HG02885 (cell line): ENCODE measurements at regions not wholly inside any gene's neighbourhood (a gene's known extent, or its start where the extent isn't known, plus 50 kb on each side); places are given as distances from the start of the nearest gene placed in this dataset.
"Not testable (repeated sequence)": the region's sequence is repeated elsewhere in the genome, so short reads cannot be mapped to it uniquely, and the experiment has no call there.

Experiments
- ATAC-seq: cut with Tn5 transposase; IDR thresholded peaks from one replicate; pipeline ENCODE4 v1.9.1; 2021; ENCODE audit warnings: mild to moderate bottlenecking; ENCODE audit not compliant: unreplicated experiment, poor library complexity

DNA sequence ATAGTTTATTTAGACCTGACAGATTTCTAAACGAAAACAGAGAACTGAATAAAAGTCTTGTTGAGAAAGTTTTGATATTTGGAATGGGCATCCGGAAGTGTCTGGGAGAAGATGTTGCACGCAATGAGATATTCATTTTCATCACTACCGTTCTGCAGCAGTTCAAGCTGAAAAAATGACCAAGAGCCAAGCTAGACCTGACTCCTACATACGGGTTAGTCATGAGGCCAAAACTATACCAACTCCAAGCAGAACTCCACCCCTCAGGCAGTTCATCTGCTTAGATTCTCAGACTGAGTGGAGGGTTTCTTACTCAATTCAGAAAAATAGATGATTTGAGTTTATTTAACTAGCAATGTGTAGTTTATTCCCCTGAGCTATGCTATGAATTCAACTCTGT, 95.4 kb upstream of the ANXA1 start:
- no peak for ATAC-seq

DNA sequence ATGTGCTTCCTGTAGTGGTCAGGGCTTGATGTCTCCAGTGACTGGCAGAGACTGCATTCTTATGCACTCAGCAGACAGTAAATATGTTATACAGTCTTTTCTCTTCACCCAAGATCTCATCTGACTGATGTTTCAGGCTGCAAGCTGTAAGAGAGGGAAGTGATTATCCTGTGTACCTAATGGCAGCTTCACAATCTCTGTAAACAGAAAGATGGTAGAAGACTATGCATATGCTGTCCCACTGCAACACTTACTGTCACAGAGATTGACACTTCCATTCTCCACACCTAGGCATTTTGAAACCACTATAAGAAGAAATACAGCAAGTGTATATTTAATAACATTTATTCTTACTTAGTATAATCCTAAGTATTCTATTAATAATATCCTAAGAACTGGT, 97.6 kb upstream of the ANXA1 start:
- no peak for ATAC-seq

GRCh38 chr9:73053543-73053942, 98.1 kb upstream of the ANXA1 start:
- ATAC-seq = no peak

DNA sequence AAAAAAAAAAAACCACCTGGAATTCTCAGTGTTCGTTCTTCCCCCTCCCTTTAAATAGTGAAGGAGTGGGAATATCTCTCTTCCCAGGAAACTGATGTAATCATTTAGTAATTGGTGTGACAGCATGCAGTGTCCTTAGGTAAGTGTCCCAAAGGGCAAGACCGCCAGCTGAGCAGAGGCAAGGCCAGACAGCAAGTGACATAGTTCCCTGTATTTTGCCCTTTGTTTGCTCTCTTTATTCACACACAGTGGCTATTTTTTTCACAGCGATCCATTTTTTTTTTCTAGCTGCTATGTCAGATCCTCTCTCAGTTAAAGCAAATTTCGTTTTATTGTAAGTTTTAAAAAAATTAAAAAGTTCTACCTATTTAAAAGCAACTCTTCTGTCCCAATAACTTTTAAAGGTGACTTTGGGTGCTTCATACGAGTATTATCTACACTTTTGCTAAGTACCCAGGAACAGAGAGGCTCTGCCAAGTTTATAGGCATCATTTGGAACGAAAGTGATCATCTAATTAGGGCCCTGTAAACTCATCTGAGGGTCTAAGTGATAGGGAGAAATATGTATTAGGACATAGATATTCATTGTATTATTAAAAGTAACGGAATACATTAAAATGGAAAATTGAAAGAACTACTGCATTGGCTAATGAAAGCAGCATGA, 98.2 kb upstream of the ALDH1A1 start:
- ATAC-seq = no peak

DNA sequence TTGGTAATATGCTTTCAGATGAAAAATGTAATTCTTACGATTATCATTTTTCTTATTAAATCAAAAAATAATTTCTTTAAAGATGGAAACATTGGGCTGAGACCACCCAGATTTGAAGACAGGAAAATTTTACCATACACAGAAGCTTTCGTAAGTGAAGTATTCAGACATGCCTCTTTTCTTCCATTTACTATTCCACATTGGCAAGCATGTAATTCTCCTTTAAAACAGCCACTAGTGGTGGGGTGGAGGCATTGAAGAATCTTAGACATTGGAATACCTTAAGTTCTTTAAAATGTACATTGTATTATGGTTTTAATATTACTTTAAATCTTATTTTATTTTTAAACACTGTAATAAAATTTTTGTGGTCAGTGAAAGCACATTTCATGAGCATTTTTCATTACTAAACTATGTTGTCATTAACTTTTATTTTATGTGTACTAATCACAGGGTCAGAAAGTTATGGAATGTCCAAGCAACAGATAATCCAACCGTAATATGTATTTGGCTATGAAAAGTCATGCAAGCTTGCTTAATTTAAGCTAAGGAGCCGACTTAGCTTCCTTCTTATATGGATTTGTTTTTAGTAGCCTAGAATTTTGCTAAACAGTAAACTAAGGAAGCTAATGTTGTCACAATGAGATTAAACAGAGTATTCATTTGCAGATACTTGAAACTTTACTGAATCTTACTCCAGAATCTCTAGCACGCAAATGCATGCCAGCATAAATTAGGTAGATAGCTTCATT, 97.4 kb upstream of the ALDH1A1 start:
- no peak for ATAC-seq

- no peak for ATAC-seq
Measured at GRCh38 chr9:73049280-73049679, 96.4 kb upstream of the ALDH1A1 start.

- no peak for ATAC-seq
Measured at GRCh38 chr9:73046769-73047168, 93.9 kb upstream of the ALDH1A1 start.

- not testable (repeated sequence) for ATAC-seq
Measured at GRCh38 chr9:73044776-73045175, 91.9 kb upstream of the ALDH1A1 start.

- no peak for ATAC-seq
Measured at GRCh38 chr9:73042155-73042554, 89.3 kb upstream of the ALDH1A1 start.

DNA sequence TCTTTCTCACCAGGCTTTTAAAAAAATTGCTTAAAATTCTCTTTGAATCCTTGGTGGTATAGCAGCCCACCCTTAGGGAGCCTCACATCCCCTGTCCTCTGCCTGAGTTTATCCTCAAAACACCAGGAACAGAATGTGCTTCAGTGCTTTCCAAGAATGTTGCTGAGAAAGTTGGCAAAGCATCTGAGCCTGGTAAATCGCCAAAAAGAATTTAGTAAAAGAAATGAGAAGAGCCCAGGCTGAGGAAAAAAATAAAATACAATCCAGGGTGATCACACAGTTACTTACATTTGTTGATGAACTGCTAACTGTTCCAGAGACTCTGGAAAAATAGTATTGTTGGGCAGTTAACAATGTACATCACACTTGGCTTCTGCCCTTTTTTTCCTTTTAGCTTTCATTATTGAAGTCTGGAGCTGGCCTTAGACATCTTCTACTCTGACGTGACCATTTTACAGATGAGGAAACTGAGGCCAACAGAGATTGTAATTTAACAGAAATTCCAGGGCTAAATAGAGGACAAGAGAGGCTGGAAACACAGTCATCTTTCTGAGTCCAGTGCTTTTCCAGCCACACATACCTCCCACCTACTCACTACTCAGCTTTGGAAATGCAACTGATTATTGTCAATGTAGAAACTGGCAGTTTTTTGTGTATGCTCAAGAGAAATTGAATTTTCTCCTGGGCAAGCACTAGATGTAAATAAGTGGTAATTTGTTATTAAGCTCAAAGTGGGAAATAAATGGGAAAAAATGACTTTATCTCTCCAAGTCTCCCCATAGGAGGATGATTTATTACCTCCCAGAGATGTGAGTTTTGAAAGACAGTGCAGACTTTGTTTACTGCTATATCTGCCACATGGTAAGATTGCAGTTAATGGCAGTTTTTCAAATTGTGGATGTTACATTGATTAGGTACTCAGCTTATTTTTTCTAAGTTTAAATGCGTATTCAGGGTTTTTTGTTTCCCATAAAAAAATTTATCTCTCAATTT, 86.7 kb upstream of the ALDH1A1 start:
- ATAC-seq = no peak

GRCh38 chr9:73038613-73039012, 85.8 kb upstream of the ALDH1A1 start:
- no peak for ATAC-seq

- ATAC-seq = no peak
Measured at GRCh38 chr9:73038089-73038509, 85.2 kb upstream of the ALDH1A1 start.

DNA sequence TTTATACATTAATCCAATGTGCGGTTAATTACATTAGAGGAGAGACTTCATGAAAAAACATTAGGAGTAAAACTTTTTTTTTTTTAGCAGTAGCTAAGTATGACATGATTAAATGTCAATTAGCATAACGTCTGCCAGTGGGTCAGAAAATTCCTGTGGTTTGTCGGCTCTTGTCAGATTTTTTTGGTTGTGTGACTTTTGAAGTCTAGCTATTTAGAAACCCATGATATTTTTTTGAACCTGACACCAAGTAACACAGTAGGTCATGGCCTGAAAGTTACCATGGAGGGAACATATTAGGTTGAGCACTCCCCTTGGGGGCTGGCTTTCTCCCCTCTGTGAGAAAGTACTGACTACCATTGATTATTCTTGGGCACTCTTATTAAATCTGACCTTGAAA, 84.8 kb upstream of the ALDH1A1 start:
- ATAC-seq = no peak

DNA sequence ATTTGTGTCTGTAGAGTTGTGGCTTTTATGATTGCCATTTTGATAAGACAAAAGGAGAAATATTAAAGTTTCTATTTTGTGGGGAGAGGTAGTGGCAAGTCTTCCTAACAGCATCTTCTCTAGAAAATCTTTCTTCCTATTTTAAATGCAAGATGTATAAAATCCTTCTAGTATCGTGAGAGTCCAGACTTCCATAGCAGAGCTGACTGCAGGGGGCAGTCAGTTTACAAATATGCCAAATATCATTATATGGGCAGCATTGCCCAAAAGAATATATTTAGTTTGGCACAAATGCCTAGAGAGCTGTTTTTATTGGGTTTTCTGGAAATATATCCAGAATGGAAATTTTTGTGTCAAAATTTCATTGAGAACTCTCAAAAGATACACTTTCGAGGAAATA, 82.1 kb upstream of the ALDH1A1 start:
- no peak for ATAC-seq

- no peak for ATAC-seq
Measured at GRCh38 chr9:73031350-73031749, 78.5 kb upstream of the ALDH1A1 start.

DNA sequence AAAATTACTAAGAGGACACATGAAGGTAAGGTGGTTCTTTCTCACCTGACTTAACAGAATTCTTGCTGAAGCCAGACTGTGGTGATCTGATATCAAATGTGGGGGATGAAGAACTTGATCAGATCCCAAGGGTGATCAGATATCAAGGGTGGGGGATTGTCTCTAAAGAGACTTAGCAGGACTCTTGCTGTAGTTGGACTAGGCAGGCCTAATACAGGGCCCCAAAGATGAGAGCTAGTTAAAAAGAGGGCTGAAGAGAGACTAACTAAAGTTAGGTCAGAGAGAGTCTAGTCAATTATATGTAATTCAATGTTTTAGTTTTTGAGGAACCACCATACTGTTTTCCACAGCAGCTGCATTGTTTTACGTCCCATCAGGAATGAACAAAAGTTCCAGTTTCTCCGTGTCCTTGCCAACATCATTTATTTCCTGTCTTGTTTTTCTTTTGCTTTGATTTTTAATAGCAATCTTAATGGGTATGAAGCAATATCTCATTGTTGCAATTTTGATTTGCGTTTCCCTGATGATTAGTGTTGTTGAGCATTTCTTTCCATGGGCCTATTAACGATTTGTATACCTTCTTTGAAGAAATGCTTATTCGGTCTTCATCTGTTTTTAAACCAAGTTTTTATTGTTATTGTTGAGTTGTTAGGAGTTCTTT, 77.6 kb upstream of the ALDH1A1 start:
- ATAC-seq = no peak

- ATAC-seq = no peak
Measured at GRCh38 chr9:73029346-73029745, 76.5 kb upstream of the ALDH1A1 start.

DNA sequence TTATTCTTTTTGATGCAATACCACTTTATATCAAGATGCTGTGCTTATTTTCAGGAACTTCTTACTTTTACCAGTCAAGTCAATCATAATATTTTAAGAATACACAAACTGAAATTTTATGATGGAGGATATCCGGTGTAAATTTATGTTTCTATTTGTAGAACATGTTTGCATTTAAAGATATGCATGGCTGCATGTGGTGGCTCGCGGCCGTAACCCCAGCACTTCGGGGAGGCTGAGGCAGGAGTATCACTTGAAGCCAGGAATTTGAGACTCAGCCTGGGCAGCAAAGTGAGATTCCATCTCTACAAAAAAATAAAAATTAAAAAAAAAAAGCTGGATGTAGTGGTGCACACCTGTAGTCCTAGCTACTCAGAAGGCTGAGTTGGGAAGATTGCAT, 73.5 kb upstream of the ALDH1A1 start:
- peak; percentile 63 for ATAC-seq

DNA sequence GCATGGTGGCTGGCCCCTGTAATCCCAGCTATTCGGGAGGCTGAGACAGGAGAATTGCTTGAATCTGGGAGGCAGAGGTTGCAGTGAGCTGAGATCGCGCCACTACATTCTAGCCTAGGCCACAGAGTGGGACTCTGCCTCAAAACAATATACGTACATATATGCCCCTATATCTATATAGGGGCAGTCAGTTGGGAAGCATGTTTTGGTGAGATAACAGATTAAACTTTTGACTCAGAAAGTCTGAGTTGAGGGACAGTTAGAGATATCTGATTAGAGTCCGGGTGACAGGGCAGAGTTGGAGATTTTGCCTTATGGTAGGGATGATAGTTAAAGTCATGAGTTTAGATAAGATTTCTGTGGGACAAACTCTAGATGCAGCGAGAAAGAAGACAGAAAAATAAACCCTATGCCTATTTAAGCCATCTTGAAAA, 71.8 kb upstream of the ALDH1A1 start:
- ATAC-seq = no peak

GRCh38 chr9:73023025-73023541, 70.2 kb upstream of the ALDH1A1 start:
- ATAC-seq = peak; percentile 64
